Uterus (tissue), 2 donors: ENCODE measurements at regions not wholly inside any gene's neighbourhood (a gene's known extent, or its start where the extent isn't known, plus 50 kb on each side); places are given as distances from the start of the nearest gene placed in this dataset.

Source experiments
- CTCF ChIP-seq, 4 experiments: fragments of 200-600 bp in 2 of 4; fragments of 450-650 bp in 2 of 4; sonication (generic) in 2 of 4; IDR thresholded peaks; one replicate each; pipeline ENCODE4 v1.5.1; 2016 to 2019; ENCODE audit warnings: antibody characterized with exemption in 4 of 4, mild to moderate bottlenecking in 2 of 4, moderate library complexity in 1 of 4
- POLR2A ChIP-seq, 2 donors: fragments of 450-650 bp; IDR thresholded peaks; one replicate each; pipeline ENCODE4 v1.6.1; 2016; ENCODE audit warnings: antibody characterized with exemption in 2 of 2, mild to moderate bottlenecking in 1 of 2, moderate library complexity in 1 of 2

- no peak for TF ChIP-seq CTCF (IDR thresholded peaks at IDR 0.05)
- no peak for TF ChIP-seq POLR2A (IDR thresholded peaks at IDR 0.05)
These were observed 366.1 kb upstream of the DAB1 start for GRCh38 chr1:57789936-57790335.
